ENCODE measurements at regions not wholly inside any gene's neighbourhood (a gene's known extent, or its start where the extent isn't known, plus 50 kb on each side); places are given as distances from the start of the nearest gene placed in this dataset.
A peak's percentile ranks its signal among the peaks of the same experiment; 100 is the strongest.

DNA sequence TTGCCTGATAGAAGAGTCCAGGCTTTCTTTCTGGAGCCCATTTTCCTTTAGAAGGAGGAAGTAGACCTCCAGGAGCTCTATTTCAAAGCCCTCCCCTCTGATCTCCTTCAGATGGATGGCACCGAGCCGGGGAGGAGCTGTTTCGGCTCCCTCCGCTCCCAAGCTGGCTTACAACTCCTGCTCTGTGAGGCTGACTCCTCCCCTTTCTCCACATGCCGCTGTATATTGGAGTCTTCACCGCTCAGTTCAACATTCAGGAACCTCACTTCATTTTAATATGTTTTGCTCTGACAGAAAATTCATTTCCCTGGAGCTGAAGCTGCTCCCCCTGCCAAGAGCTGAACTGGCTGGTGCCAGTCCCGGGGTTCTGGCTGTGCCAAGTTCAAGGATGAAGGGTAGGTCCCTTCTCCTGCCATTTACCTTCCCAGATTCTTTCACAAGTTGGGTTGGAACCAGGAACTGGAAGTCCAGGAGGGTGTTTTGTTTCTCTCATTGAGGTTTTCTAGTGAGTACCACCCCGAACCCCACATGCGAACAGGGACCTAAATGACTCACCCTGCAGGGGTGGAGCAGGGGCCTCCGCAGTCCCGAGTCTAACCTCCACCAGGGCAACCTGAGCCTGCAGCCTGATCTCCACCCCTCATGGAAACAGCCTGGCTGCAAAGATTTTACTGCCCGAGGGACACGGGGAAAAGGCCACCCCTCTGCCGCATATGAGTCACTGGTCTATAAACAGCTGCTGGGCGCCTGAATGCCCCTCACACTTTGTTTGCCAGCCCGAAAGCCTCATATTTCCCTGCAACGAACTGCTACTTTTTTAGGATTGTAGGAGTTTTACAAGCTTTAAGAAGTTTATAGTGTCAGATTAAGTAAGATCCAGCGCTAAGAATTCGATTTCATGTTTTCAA is 68.6 kb upstream of the FOXA2 start:
- Histone ChIP-seq H3K36me3 (ENCODE audit: control insufficient read depth, insufficient read depth, low read length) (no peaks in the 10 kb centered on the region), H3K27ac (ENCODE audit: low read depth, low read length) (no peak overlapping the region), H3K4me1 (ENCODE audit: control insufficient read depth, insufficient read depth, low read length) (peaks cover 20% of the 10 kb centered on the region; the same call in 1 of the 2 replicates), H3K4me3 (ENCODE audit: low read depth, low read length) (peak overlapping the region; percentile 32; the same call in 1 of the 2 replicates), H3K9me3 (ENCODE audit: control insufficient read depth, insufficient read depth, low read depth, low read length) (peaks cover 2% of the 10 kb centered on the region; the same call in 1 of the 2 replicates), H3K27me3 (ENCODE audit: control insufficient read depth, insufficient read depth, low read length) (peaks cover 8% of the 10 kb centered on the region), H3K9ac (ENCODE audit: low read length) (no peak overlapping the region)

DNA sequence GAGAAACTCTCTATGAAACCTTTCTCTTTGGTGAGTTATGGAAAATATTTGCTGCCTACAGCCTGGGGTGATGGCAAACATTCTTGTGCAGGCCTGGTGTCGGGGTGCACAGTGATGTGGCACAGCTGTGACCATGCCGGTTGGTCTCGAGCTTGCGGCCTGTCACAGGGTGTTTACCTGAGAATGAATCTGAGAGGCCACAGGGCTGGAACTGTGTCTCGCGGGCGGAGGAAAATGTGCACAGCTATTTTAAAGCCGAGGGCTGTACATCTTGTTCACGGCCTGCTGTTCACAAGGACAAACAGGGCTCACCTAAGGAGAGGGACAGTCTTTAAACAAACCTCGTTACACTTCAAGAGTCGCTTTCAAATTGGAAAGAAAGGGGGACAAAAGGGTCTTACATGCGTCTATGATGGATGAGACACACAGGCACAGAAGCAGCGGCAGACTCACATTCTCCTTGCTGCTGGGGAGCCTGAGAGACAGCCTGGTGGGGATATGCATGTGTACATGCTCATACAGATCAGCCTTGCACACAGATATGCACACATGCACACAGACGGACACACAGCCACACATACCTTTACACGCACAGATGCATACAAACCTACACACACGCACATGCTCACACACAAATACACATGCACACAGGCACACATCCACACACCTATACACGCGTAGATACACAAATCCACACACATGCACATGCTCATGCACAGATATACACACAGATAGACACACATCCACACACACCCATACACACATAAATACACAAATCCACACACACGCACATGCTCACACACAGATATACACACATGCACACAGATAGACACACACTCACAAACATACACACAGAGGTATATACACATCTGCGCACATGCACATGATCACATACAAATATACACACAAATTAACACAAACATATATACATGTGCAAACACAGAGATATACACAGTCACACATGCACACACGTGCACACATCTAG is 69.6 kb upstream of the FOXA2 start:
- Histone ChIP-seq H3K27ac (ENCODE audit: low read depth, low read length) (no peak overlapping the region), H3K36me3 (ENCODE audit: control insufficient read depth, insufficient read depth, low read length) (no peaks in the 10 kb centered on the region), H3K9ac (ENCODE audit: low read length) (no peak overlapping the region), H3K27me3 (ENCODE audit: control insufficient read depth, insufficient read depth, low read length) (peaks cover 8% of the 10 kb centered on the region), H3K9me3 (ENCODE audit: control insufficient read depth, insufficient read depth, low read depth, low read length) (peaks cover 2% of the 10 kb centered on the region; the same call in 1 of the 2 replicates), H3K4me1 (ENCODE audit: control insufficient read depth, insufficient read depth, low read length) (peaks cover 20% of the 10 kb centered on the region; the same call in 1 of the 2 replicates), H3K4me3 (ENCODE audit: low read depth, low read length) (no peak overlapping the region)

DNA sequence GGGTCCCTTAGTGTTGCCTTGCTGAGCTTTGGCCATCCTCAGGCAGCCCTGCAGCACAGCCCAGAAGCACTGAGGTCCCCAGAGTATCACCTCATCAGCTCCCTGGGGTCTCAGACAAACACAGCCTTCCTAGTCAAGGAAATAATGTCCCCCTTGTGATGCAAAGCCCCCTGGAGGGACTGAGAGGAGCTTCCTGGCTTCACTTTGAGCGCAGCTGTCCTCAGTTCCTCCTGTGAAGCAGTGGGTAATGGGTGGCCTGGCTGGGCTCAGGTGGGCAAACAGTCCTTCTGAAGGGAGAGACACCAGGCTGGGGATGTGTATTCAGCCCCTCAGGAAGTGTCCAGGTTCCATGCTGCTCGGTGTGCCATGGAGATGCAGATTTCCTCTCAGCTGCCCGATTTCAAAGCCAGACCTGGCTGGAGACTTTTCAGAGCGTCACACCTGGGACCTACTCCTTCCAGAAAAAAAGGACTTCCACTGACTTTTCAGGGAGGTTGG is 79.2 kb upstream of the FOXA2 start:
- Histone ChIP-seq H3K27me3 (ENCODE audit: control insufficient read depth, insufficient read depth, low read length) (no peaks in the 10 kb centered on the region), H3K4me1 (ENCODE audit: control insufficient read depth, insufficient read depth, low read length) (peaks cover 29% of the 10 kb centered on the region), H3K36me3 (ENCODE audit: control insufficient read depth, insufficient read depth, low read length) (no peaks in the 10 kb centered on the region), H3K9ac (ENCODE audit: low read length) (peak overlapping the region; percentile 47), H3K4me3 (ENCODE audit: low read depth, low read length) (no peak overlapping the region), H3K9me3 (ENCODE audit: control insufficient read depth, insufficient read depth, low read depth, low read length) (peaks cover 26% of the 10 kb centered on the region), H3K27ac (ENCODE audit: low read depth, low read length) (peak overlapping the region; percentile 56; the same call in 1 of the 2 replicates)

DNA sequence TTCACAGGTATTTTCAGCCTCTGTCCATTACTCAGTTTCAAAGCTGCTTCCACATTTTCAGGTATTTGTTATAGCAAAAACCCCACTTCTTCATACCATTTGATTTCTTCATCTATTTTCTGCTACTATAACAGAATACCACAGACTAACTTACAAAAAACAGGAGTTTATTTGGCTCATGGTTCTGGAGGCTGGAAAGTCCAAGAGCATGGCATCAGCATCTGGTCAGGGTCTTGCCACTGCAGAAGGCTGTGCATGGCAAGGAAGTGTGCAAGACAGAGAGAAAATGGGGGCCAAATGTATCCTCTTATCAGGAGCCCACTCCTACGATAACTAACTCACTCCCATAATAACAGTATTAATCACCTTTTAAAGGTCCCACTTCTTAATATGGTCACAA is 82.8 kb upstream of the FOXA2 start:
- Histone ChIP-seq H3K9ac (ENCODE audit: low read length) (no peak overlapping the region), H3K36me3 (ENCODE audit: control insufficient read depth, insufficient read depth, low read length) (no peaks in the 10 kb centered on the region), H3K27ac (ENCODE audit: low read depth, low read length) (no peak overlapping the region), H3K4me3 (ENCODE audit: low read depth, low read length) (no peak overlapping the region), H3K9me3 (ENCODE audit: control insufficient read depth, insufficient read depth, low read depth, low read length) (peaks cover 43% of the 10 kb centered on the region), H3K4me1 (ENCODE audit: control insufficient read depth, insufficient read depth, low read length) (peaks cover 25% of the 10 kb centered on the region), H3K27me3 (ENCODE audit: control insufficient read depth, insufficient read depth, low read length) (no peaks in the 10 kb centered on the region)

DNA sequence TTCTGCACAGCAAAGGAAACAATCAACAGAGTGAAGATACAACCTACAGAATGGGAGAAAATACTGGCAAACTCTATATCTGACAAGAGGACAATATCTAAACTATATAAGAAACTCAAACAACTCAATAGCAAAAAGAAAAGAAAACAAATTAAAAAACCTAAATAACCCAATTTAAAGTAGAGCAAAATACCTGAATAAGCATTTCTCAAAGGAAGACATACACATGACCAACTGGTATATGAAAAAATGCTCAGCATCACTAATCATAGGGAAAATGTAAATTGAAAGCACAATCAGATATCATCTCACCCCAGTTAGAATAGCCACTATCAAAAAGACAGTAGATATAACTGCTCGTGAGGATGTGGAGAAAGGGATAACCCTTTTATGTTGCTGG is 87.8 kb upstream of the FOXA2 start:
- Histone ChIP-seq H3K4me3 (ENCODE audit: low read depth, low read length) (no peak overlapping the region), H3K36me3 (ENCODE audit: control insufficient read depth, insufficient read depth, low read length) (no peaks in the 10 kb centered on the region), H3K9ac (ENCODE audit: low read length) (no peak overlapping the region), H3K4me1 (ENCODE audit: control insufficient read depth, insufficient read depth, low read length) (no peaks in the 10 kb centered on the region), H3K27ac (ENCODE audit: low read depth, low read length) (no peak overlapping the region), H3K9me3 (ENCODE audit: control insufficient read depth, insufficient read depth, low read depth, low read length) (peaks cover 25% of the 10 kb centered on the region), H3K27me3 (ENCODE audit: control insufficient read depth, insufficient read depth, low read length) (no peaks in the 10 kb centered on the region)

DNA sequence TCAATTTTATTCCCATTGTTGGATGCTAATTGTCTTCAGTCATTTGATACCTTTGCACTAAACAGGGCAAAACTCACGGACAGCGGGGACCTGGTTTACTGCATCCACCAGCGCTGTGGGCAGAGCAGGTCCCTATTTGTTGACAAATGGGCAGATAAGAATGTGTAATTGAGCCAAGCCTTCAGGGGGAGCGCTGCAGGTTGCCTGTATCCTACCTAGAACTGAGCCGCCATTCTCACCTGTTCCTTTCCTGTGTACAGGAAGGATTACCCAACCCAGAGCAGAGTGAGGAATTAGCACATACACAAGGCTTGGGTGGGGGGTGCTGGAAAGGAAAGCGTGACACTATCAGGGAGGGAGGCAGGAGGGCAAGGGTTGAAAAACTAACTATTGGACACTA is 89.1 kb upstream of the FOXA2 start:
- Histone ChIP-seq H3K4me3 (ENCODE audit: low read depth, low read length) (no peak overlapping the region), H3K9ac (ENCODE audit: low read length) (no peak overlapping the region), H3K4me1 (ENCODE audit: control insufficient read depth, insufficient read depth, low read length) (no peaks in the 10 kb centered on the region), H3K36me3 (ENCODE audit: control insufficient read depth, insufficient read depth, low read length) (no peaks in the 10 kb centered on the region), H3K27me3 (ENCODE audit: control insufficient read depth, insufficient read depth, low read length) (no peaks in the 10 kb centered on the region), H3K9me3 (ENCODE audit: control insufficient read depth, insufficient read depth, low read depth, low read length) (peaks cover 20% of the 10 kb centered on the region), H3K27ac (ENCODE audit: low read depth, low read length) (no peak overlapping the region)

DNA sequence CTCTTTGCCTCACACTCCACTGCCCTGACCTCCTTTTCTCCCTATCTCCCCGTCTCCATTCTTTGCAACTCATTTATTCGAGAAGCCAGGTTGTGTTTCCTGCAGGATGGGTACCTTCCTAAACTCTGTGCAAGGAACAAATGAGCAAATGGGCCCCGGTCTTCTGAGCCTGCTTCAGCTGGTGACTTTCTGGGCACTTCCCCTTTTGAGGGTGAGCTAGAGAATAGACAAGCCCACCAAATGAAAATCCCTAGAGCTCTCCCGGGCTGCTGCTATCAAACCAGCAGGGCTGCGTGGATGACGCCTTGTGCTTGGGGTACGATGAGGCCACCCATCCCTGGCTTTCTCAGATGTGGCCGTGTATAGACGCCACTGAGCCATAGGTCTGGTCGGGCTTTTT is 91.0 kb upstream of the FOXA2 start:
- H3K27ac ChIP-seq (ENCODE audit: low read depth, low read length): no peak overlapping the region
- H3K4me3 ChIP-seq (ENCODE audit: low read depth, low read length): no peak overlapping the region
- no peaks in the 10 kb centered on the region for H3K27me3 ChIP-seq (ENCODE audit: control insufficient read depth, insufficient read depth, low read length)
- H3K4me1 ChIP-seq (ENCODE audit: control insufficient read depth, insufficient read depth, low read length): no peaks in the 10 kb centered on the region
- H3K9ac ChIP-seq (ENCODE audit: low read length): no peak overlapping the region
- peaks cover 16% of the 10 kb centered on the region for H3K9me3 ChIP-seq (ENCODE audit: control insufficient read depth, insufficient read depth, low read depth, low read length)
- H3K36me3 ChIP-seq (ENCODE audit: control insufficient read depth, insufficient read depth, low read length): no peaks in the 10 kb centered on the region

DNA sequence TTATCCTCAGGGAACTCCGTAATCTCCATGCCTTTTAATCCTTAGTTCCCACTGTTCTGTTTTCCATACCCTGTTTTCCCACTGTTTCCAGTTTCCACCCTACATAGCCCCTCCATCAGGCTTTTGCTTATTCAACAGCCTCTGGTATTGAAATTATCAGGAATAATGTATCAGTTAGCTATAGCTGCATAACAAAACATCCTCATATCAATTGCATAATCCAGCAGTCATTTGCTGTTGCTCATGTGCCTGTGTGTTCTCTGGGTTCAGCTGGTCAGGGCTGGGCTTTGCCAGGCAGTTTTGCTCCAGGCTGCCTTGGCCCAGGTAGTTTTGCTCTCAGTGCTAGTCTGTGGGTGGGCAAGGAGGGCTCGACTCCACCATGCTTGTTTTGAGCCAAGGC is 94.3 kb upstream of the FOXA2 start:
- Histone ChIP-seq H3K9me3 (ENCODE audit: control insufficient read depth, insufficient read depth, low read depth, low read length) (peaks cover 10% of the 10 kb centered on the region), H3K27ac (ENCODE audit: low read depth, low read length) (no peak overlapping the region), H3K36me3 (ENCODE audit: control insufficient read depth, insufficient read depth, low read length) (no peaks in the 10 kb centered on the region), H3K27me3 (ENCODE audit: control insufficient read depth, insufficient read depth, low read length) (peaks cover 15% of the 10 kb centered on the region), H3K4me1 (ENCODE audit: control insufficient read depth, insufficient read depth, low read length) (0 out of 2 replicates have a peak, but pooled peaks cover under 1% of the 10 kb centered on the region), H3K4me3 (ENCODE audit: low read depth, low read length) (no peak overlapping the region), H3K9ac (ENCODE audit: low read length) (no peak overlapping the region)

DNA sequence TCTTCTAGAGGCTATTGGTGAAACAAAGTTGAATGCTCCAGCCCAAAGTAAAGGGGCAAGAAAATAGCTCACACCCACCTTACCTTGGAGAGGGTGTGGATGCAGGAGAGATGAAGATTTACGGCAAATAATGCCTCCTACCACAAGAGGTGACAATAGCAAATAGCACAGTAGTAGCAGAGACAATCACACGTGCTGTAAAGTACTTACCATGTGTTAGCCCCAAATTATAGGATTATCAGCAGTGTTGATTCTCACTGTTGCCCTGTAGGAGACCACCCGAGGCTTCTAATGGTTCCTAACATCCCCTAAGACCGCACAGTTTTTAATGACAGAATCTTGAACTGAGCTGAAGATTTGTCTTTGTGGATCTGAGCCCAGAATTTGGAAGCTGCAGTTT is 94.8 kb upstream of the FOXA2 start:
- Histone ChIP-seq H3K4me3 (ENCODE audit: low read depth, low read length) (no peak overlapping the region), H3K9ac (ENCODE audit: low read length) (no peak overlapping the region), H3K27me3 (ENCODE audit: control insufficient read depth, insufficient read depth, low read length) (peaks cover 18% of the 10 kb centered on the region), H3K4me1 (ENCODE audit: control insufficient read depth, insufficient read depth, low read length) (0 out of 2 replicates have a peak, but pooled peaks cover 2% of the 10 kb centered on the region), H3K27ac (ENCODE audit: low read depth, low read length) (no peak overlapping the region), H3K36me3 (ENCODE audit: control insufficient read depth, insufficient read depth, low read length) (no peaks in the 10 kb centered on the region), H3K9me3 (ENCODE audit: control insufficient read depth, insufficient read depth, low read depth, low read length) (peaks cover 10% of the 10 kb centered on the region)

DNA sequence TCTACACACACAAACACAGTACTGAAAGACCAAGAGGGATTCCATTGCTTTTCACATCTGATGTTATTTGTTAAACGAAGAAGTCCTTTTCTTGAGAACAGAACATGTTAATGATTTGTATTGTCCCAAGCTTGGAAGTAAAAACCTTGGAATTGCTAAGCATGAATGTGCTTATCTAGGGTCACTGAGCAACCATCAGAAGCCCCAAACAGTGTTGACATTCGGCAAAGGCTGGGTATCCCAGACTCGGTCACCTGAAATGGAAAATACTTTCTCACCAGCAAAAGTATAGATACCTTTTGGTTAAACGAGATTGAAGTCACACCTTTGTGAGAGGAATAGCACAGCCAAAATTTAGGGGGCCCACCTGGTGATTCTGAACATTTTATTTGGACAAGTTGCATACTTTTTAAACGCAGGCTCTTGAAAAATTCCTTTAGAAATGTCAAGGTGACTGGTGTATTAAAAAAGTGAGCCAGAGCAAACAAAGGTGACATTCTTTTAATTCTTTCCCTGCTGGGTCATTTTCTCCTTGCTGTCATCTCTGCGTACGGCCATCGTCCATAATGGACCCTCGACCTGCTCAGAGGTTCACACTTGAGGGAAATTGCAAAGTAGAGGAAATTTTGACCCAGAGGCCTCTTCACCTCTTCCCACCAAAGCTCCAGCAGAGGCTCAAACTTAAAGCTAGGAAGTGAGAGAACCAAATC is 95.8 kb upstream of the FOXA2 start:
- Histone ChIP-seq H3K4me1 (ENCODE audit: control insufficient read depth, insufficient read depth, low read length) (0 out of 2 replicates have a peak, but pooled peaks cover 6% of the 10 kb centered on the region), H3K36me3 (ENCODE audit: control insufficient read depth, insufficient read depth, low read length) (no peaks in the 10 kb centered on the region), H3K27ac (ENCODE audit: low read depth, low read length) (no peak overlapping the region), H3K27me3 (ENCODE audit: control insufficient read depth, insufficient read depth, low read length) (peaks cover 18% of the 10 kb centered on the region), H3K9ac (ENCODE audit: low read length) (no peak overlapping the region), H3K4me3 (ENCODE audit: low read depth, low read length) (no peak overlapping the region), H3K9me3 (ENCODE audit: control insufficient read depth, insufficient read depth, low read depth, low read length) (peaks cover 10% of the 10 kb centered on the region)

Data from HUES6 (cell line).